ENCODE measurements at regions not wholly inside any gene's neighbourhood (a gene's known extent, or its start where the extent isn't known, plus 50 kb on each side); places are given as distances from the start of the nearest gene placed in this dataset.

GRCh38 chrX:68998716-68999115 is 166.5 kb downstream of the PJA1 start:
- TF ChIP-seq TCF7L2 (IDR thresholded peaks at IDR 0.05; ENCODE audit: low read depth, low read length) (no peak), POLR2AphosphoS5 (IDR thresholded peaks at IDR 0.05; ENCODE audit: low read depth, low read length) (no peak)
- TF ChIP-seq, protein P1, sequence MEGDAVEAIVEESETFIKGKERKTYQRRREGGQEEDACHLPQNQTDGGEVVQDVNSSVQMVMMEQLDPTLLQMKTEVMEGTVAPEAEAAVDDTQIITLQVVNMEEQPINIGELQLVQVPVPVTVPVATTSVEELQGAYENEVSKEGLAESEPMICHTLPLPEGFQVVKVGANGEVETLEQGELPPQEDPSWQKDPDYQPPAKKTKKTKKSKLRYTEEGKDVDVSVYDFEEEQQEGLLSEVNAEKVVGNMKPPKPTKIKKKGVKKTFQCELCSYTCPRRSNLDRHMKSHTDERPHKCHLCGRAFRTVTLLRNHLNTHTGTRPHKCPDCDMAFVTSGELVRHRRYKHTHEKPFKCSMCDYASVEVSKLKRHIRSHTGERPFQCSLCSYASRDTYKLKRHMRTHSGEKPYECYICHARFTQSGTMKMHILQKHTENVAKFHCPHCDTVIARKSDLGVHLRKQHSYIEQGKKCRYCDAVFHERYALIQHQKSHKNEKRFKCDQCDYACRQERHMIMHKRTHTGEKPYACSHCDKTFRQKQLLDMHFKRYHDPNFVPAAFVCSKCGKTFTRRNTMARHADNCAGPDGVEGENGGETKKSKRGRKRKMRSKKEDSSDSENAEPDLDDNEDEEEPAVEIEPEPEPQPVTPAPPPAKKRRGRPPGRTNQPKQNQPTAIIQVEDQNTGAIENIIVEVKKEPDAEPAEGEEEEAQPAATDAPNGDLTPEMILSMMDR (IDR thresholded peaks at IDR 0.05), result no peak
